SJCRH30 (cell line): ENCODE measurements at regions not wholly inside any gene's neighbourhood (a gene's known extent, or its start where the extent isn't known, plus 50 kb on each side); places are given as distances from the start of the nearest gene placed in this dataset.

ENCODE experiments used
- DNase-seq, 2 experiments: peaks; one replicate each; pipeline ENCODE4 v3.0.0-alpha.2; 2015 to 2020
- H3K27ac ChIP-seq: fragments of 250-450 bp; sonication (Bioruptor Pico); 2 replicates; pipeline ENCODE4 v1.5.1; 2020; ENCODE audit warnings: mild to moderate bottlenecking, moderate library complexity
- H3K27me3 ChIP-seq: fragments of 250-450 bp; sonication (Bioruptor Pico); 2 replicates; pipeline ENCODE4 v1.5.1; 2020; ENCODE audit warnings: mild to moderate bottlenecking, moderate library complexity
- H3K36me3 ChIP-seq: fragments of 250-450 bp; sonication (Bioruptor Pico); 2 replicates; pipeline ENCODE4 v1.5.1; 2020; ENCODE audit warnings: mild to moderate bottlenecking, moderate library complexity
- H3K4me1 ChIP-seq: fragments of 250-450 bp; sonication (Bioruptor Pico); 2 replicates; pipeline ENCODE4 v1.5.1; 2020; ENCODE audit warnings: mild to moderate bottlenecking, moderate library complexity
- H3K4me3 ChIP-seq: fragments of 250-450 bp; sonication (Bioruptor Pico); 2 replicates; pipeline ENCODE4 v1.5.1; 2020; ENCODE audit warnings: mild to moderate bottlenecking, moderate library complexity
- H3K9me3 ChIP-seq: fragments of 250-450 bp; sonication (Bioruptor Pico); replicated peaks from 2 replicates; pipeline ENCODE4 v1.5.1; 2020; ENCODE audit warnings: mild to moderate bottlenecking, moderate library complexity

GRCh38 chr18:75124991-75125381, 84.0 kb downstream of the PTGR3 start:
- Histone ChIP-seq H3K4me3 (no peak overlapping the region), H3K4me1 (peaks cover 14% of the 10 kb centered on the region), H3K9me3 (no peaks in the 10 kb centered on the region), H3K27ac (no peak overlapping the region), H3K36me3 (no peaks in the 10 kb centered on the region), H3K27me3 (no peaks in the 10 kb centered on the region)
- no peak for DNase-seq

- H3K4me1 ChIP-seq, result peaks cover 14% of the 10 kb centered on the region
- DNase-seq, result no peak
- H3K36me3 ChIP-seq, result no peaks in the 10 kb centered on the region
- no peak overlapping the region for H3K27ac ChIP-seq
- no peaks in the 10 kb centered on the region for H3K9me3 ChIP-seq
- H3K27me3 ChIP-seq, result no peaks in the 10 kb centered on the region
- H3K4me3 ChIP-seq, result no peak overlapping the region
Observed at GRCh38 chr18:75124551-75124950, 84.4 kb downstream of the PTGR3 start.

- peaks cover 9% of the 10 kb centered on the region for H3K4me1 ChIP-seq
- H3K27me3 ChIP-seq, result no peaks in the 10 kb centered on the region
- no peak for DNase-seq
- no peak overlapping the region for H3K27ac ChIP-seq
- H3K36me3 ChIP-seq, result no peaks in the 10 kb centered on the region
- H3K9me3 ChIP-seq, result no peaks in the 10 kb centered on the region
- no peak overlapping the region for H3K4me3 ChIP-seq
Observed at GRCh38 chr18:75123113-75123512, 85.8 kb downstream of the PTGR3 start.

GRCh38 chr18:75122334-75122958, 86.5 kb downstream of the PTGR3 start:
- H3K9me3 ChIP-seq, result no peaks in the 10 kb centered on the region
- H3K27me3 ChIP-seq, result no peaks in the 10 kb centered on the region
- H3K4me3 ChIP-seq, result no peak overlapping the region
- H3K27ac ChIP-seq, result no peak overlapping the region
- H3K4me1 ChIP-seq, result peaks cover 2% of the 10 kb centered on the region; the same call in 1 of the 2 replicates
- DNase-seq, result no peak
- H3K36me3 ChIP-seq, result no peaks in the 10 kb centered on the region

- no peaks in the 10 kb centered on the region for H3K9me3 ChIP-seq
- H3K27me3 ChIP-seq, result no peaks in the 10 kb centered on the region
- no peaks in the 10 kb centered on the region for H3K36me3 ChIP-seq
- no peaks in the 10 kb centered on the region for H3K4me1 ChIP-seq
- no peak for DNase-seq
- H3K4me3 ChIP-seq, result no peak overlapping the region
- no peak overlapping the region for H3K27ac ChIP-seq
Observed at GRCh38 chr18:75121266-75121665, 87.7 kb downstream of the PTGR3 start.

- H3K4me1 ChIP-seq, result no peaks in the 10 kb centered on the region
- no peak overlapping the region for H3K27ac ChIP-seq
- H3K27me3 ChIP-seq, result no peaks in the 10 kb centered on the region
- no peak for DNase-seq
- no peaks in the 10 kb centered on the region for H3K36me3 ChIP-seq
- no peak overlapping the region for H3K4me3 ChIP-seq
- no peaks in the 10 kb centered on the region for H3K9me3 ChIP-seq
Observed at GRCh38 chr18:75120521-75120920, 88.4 kb downstream of the PTGR3 start.

GRCh38 chr18:75116809-75117208, 92.1 kb downstream of the PTGR3 start:
- no peaks in the 10 kb centered on the region for H3K9me3 ChIP-seq
- H3K4me3 ChIP-seq, result no peak overlapping the region
- H3K27me3 ChIP-seq, result no peaks in the 10 kb centered on the region
- no peak overlapping the region for H3K27ac ChIP-seq
- H3K36me3 ChIP-seq, result no peaks in the 10 kb centered on the region
- H3K4me1 ChIP-seq, result no peaks in the 10 kb centered on the region
- no peak for DNase-seq

GRCh38 chr18:75116165-75116564, 92.8 kb downstream of the PTGR3 start:
- H3K4me3 ChIP-seq, result no peak overlapping the region
- DNase-seq, result no peak
- H3K9me3 ChIP-seq, result no peaks in the 10 kb centered on the region

GRCh38 chr18:75115514-75115913, 93.4 kb downstream of the PTGR3 start:
- DNase-seq, result peak in 1 of 2 experiments; percentile 24

More at GRCh38 chr18:75116165-75116564, 92.8 kb downstream of the PTGR3 start:
- H3K27ac ChIP-seq, result no peak overlapping the region
- no peaks in the 10 kb centered on the region for H3K4me1 ChIP-seq
- H3K27me3 ChIP-seq, result no peaks in the 10 kb centered on the region
- no peaks in the 10 kb centered on the region for H3K36me3 ChIP-seq

More at GRCh38 chr18:75115514-75115913, 93.4 kb downstream of the PTGR3 start:
- Histone ChIP-seq H3K4me3 (no peak overlapping the region), H3K27me3 (no peaks in the 10 kb centered on the region), H3K27ac (no peak overlapping the region), H3K9me3 (no peaks in the 10 kb centered on the region), H3K4me1 (no peaks in the 10 kb centered on the region), H3K36me3 (no peaks in the 10 kb centered on the region)
